ENCODE measurements at regions not wholly inside any gene's neighbourhood (a gene's known extent, or its start where the extent isn't known, plus 50 kb on each side); places are given as distances from the start of the nearest gene placed in this dataset.

- DNase-seq, result no peak
These were observed 399.4 kb upstream of the IRX4 start for GRCh38 chr5:2282034-2282690.

DNA sequence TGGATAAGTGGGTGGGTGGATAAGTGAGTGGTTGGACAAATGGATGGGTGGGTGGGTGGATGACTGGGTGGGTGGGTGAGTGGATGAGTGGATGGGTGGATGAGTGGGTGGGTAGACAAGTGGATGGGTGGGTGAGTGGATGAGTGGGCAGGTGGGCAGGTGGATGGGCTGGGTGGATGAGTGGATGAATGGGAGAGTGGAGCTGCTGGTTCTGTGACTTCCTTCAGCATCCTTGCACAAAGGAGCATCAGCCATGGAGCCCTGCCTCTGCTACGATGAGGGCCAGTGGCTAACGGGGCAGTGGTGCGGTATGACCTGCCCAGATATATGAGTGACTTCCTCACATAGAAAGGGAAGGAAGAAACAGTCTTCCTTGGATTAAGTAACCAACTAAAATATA lies 398.7 kb upstream of the IRX4 start:
- no peak for DNase-seq

- DNase-seq, result no peak
These were observed 397.6 kb upstream of the IRX4 start for GRCh38 chr5:2280318-2280717.

- DNase-seq, result no peak
These were observed 396.2 kb upstream of the IRX4 start for GRCh38 chr5:2278825-2279456.

DNA sequence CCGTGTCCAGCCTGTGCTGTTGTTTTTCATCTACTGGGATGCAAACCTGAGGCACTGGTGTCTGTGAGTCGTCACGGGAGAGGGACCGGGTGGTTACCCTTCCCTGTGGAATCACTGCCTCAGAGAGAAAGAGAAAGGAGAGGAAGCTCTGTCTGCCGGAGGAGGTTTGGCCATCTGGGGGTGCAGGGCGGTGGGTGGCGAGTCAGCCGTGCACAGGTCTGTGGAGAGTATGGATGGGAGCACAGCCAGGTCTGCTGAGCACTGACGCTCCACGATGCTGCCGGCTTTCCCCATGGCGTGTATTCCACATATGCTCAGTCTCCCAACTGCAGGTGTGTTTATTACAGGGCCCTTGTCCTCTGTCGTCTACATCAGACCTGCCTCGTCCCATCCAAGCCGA lies 395.2 kb upstream of the IRX4 start:
- DNase-seq, result no peak

GRCh38 chr5:2276101-2276500 lies 393.4 kb upstream of the IRX4 start:
- no peak for DNase-seq

- DNase-seq, result no peak
These were observed 390.0 kb upstream of the IRX4 start for GRCh38 chr5:2272755-2273154.

- DNase-seq, result no peak
These were observed 389.3 kb upstream of the IRX4 start for GRCh38 chr5:2272039-2272438.

DNA sequence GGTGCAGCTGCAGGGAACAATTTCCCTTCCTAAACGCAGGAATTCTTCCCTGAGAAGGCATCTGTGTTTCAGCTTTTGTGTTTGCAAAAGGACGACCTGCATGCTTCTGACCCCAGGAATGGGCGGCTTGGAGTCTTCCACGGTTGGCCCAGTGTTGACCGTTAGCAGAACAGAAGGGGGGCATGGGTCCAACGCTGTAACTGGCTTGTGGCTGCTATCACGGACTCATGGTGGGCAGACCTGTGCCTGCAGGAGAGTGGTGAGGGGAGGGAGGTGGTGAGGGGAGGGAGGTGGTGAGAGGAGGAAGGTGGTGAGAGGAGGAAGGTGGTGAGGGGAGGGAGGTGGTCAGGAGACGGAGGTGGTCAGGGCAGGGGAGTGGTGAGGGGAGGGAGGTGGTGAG lies 388.6 kb upstream of the IRX4 start:
- no peak for DNase-seq

DNA sequence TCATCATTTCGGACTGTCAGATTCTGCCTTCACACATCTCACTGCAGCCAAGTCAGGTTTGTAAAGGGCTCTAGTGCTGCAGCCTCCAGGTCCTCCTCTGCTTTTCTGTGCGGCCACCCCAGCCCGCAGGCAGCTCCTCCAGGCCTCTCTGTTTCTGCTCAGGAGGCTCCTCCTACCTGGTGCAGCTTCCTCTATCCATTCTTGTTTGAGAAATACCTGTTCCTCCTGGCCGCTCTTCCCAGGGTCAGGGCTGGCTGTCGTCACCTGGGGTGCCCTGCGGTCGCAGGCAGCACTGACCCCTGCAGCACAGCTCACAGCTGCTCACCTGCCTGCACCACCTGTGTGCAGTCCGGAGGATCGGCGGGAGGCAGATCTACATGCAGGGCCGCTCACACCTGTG lies 387.7 kb upstream of the IRX4 start:
- no peak for DNase-seq

GRCh38 chr5:2269656-2270055 lies 386.9 kb upstream of the IRX4 start:
- no peak for DNase-seq

- no peak for DNase-seq
These were observed 385.3 kb upstream of the IRX4 start for GRCh38 chr5:2267991-2268390.

GRCh38 chr5:2266641-2267240 lies 384.0 kb upstream of the IRX4 start:
- DNase-seq, result no peak

- no peak for DNase-seq
These were observed 382.6 kb upstream of the IRX4 start for GRCh38 chr5:2265341-2265740.

GRCh38 chr5:2263763-2264162 lies 381.0 kb upstream of the IRX4 start:
- DNase-seq, result no peak

DNA sequence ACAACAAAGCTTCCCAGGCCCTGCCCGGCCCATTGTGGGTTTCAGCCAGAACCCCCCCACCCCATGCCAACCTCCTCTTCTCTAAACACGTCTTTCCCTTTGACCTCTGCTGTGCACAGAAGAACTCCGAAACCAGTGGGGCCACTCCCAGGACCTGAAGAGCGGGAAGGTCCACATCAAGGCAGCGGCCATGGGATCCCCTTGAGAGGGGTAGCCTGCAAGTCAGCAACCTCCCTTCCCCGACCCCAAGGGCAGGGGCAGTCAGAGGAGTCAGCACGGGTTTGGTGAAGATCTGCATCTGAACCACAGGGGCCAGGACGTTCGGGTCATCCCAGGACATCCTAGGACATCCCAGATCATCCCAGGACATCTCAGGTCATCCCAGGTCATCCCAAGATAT lies 379.9 kb upstream of the IRX4 start:
- no peak for DNase-seq

GRCh38 chr5:2261004-2261703 lies 378.4 kb upstream of the IRX4 start:
- no peak for DNase-seq

DNA sequence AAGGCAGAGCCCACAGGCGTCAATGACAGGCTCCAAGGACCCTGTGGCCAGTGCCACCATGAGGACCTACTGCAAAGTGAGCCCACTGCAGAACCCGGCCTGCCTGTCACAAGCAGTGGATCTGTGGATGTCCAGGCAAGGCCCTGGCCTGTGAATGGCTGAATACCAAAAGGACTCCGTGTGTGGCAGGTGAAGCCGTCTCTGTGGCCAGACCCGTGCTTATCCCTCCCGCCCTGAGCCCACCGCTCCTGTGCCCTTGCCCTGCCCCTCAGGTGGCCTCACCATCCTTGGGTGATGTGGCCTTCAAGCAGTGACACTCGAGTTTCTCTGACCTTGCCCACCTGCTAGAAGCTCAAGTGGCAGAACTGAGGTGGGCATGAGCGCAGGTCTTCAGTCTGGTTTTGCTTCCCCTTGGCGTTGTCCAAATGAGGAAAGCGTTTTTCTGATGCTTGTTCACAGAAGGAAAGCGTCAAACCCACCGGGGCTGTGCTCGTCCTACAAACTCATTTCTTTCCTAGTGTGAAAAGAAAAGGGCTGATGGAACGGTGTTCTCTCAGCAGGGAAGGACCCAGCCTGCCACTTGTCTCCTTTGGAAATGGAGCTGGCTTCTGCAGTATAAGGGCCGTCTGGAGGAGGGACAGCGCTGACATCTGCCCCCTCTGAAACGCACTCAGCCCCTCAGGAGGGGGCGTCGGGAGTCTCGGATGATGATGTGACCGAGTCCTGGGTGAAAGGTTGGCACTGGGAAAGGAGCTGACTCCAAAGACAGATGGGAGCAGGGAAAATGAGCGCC lies 377.7 kb upstream of the IRX4 start:
- DNase-seq, result no peak

DNA sequence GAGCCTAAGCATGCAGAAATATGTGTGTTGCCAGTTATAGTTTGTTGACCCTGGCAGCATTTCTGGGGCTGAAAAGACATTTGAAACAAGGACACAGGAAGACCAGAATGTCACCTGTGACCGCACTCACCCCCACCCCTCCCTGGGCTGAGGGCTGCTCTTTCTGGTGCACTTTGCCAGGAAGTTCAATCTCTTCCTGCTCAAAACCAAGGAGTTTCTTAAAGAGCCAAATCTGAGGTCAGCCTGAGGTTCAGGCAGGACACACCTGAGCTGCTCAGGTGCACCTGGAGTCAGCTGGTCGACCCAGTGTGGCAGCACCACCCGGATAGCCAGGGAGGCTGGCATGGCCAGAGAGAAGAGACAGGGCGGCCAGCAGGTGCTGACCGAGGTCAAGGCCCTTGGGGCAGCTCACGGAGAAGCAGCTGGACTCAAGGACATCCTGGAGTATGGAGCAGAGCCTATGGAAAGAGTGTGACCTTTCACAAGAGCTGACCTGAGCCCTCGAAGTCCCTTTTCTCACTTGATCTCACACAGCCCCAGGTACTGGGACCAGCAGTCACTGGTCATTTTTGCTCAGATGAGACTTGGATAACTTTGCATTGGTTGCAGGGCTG lies 376.9 kb upstream of the IRX4 start:
- DNase-seq, result no peak

DNA sequence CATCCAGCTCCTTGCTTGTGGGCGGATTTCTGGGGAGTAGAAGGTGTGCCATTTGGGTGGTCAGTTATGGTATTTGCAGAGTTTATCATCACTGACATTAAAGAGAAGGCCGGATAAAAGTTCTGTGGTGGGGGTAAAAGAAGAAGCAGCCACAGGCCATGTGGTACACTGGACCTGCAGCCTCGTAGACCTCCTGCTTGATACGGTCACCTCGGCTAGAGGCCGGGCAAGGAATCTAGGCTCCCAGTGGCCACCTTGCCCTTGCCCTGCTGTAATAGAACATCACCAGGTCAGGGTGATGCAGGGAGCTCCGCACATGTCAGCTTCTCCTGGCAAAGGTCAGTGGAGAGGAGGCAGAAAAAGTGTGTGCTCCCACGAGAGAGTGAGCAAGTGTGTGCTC lies 376.1 kb upstream of the IRX4 start:
- DNase-seq, result no peak

DNA sequence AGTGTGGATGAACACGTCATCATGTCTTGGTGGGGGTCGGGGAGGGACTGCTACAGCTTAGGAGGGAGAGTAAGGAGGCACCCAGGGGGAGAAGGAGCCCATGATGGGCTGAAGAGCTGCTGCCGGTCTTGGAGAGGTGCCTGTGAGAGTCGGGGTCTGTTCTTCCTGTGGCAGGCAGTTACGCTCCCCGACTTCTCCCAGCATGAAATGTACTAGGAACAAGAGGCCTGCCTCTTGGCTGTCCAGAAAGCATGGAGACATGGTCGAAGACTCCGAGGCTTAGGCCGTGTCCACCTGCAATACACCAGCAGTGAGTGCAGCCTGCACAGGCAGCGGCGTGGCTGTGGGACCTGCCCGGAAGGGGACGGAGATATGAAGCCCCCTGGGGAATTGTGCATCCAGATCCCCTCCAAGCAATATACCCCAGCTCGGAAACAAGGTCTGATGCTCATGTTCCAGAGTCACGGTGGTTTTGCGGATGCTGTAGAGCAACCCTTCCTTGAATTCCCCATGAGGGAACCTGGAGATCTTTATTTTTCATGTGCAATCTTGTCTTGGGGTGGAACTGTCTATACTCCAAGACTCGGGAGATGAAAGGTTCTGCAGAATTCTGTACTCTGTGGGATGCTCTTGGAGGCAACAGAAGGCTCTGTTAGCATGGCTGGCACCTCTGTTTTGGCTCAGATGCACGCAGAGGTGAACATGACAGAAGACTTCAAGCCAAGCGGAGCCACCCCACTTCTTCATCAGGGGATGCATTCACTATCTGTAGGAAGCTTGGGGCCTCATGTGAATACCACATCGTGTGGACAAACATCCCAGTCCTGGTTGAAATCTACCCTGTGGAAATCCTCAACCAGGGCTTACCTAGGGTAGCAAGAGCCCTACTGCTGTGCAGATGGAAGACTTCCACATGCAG lies 374.9 kb upstream of the IRX4 start:
- DNase-seq, result no peak

Measured in DMS53 (cell line).